ENCODE measurements at regions not wholly inside any gene's neighbourhood (a gene's known extent, or its start where the extent isn't known, plus 50 kb on each side); places are given as distances from the start of the nearest gene placed in this dataset.
"Not testable (repeated sequence)": the region's sequence is repeated elsewhere in the genome, so short reads cannot be mapped to it uniquely, and the experiment has no call there.

DNA sequence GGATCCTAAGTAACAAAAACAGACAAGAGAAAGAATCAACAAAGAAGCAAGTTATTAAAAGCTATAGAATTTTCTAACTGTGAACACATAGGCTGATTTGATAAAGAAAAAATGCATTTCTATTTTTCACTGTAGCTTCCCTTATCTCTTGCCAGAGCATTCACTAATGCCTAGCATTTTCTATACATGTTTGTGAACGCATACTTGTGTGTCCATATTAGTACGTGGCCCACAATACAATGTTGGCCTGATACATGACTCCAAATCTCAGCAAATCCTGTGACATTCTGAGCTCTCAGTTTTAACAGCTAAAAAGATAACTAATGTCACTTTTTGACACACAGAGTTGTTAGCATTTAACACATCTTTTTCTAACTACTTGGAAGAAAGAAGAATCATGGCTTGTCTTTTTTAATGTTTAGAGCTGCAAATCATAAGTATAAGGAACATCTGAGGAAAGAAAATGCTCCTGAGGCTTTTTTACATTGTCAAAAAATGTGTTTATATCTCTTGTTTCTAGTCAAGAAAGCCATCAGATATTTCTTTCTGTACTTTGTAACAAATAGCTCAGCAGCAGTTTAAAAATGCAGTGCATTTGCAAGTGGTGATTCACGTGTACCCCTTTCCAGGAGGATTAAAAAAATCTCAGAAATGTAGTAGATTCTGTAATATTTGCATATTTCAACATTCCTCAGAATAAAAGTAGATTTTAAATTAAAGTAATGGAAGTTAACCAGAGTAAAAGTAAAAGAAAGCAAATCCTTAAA lies 1646.8 kb upstream of the TMEFF2 start (continued):
- TF ChIP-seq CHD2 (IDR thresholded peaks at IDR 0.05; ENCODE audit: low read length, partially characterized antibody) (no peak), JUND (IDR thresholded peaks at IDR 0.05) (peak; percentile 71; the same call in 1 of the 2 replicates), RAD21 (IDR thresholded peaks at IDR 0.05; ENCODE audit: low read length) (no peak), RFX5 (IDR thresholded peaks at IDR 0.05; ENCODE audit: low read length) (no peak)

DNA sequence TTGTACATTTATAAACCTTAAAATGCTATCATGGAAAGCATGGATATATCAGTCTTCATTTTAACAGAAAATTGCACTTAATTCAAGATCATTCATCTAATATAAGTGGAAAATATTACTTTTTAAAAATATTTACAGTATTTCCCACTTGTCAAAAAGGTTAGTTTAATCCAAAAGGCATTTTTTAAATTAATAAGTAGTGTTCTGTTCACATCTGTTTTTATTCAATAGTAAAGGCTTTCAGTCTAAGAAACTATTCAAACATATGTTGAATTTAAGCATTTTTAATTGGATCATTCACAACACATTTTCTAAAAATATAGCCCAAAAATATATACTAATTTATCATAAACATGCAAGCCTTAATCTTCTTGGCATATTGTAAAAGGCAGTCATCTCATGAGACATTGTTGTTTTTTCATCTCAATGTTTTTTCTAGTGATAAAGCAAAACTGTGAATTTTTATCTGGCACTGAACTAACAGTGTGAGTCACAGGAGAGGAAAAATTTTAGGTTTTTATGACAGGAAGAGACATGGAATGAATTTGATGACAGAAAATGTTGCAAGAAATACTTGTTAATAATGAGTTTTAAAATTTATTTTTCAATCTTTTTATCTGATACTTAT lies 1642.5 kb upstream of the TMEFF2 start:
- POLR2A ChIA-PET: no interaction called here
- no peak for DNase-seq
- 0 out of 2 replicates have a peak, but pooled peaks cover 8% of the 10 kb centered on the region for H3K9me3 ChIP-seq
- no peak overlapping the region for H2AFZ ChIP-seq (ENCODE audit: low read depth)
- no peak overlapping the region; a peak in 1 of 4 replicates for H3K4me3 ChIP-seq (ENCODE audit: low read depth in 2 of 2, low read length in 1 of 2)
- no peaks in the 10 kb centered on the region for H3K79me2 ChIP-seq (ENCODE audit: insufficient read depth)
- no peaks in the 10 kb centered on the region for H4K20me1 ChIP-seq (ENCODE audit: insufficient read depth)
- H3K27me3 ChIP-seq (ENCODE audit: insufficient read depth): no peaks in the 10 kb centered on the region
- CTCF ChIA-PET: no interaction called here
- H3K4me2 ChIP-seq: peak overlapping the region; percentile 13; the same call in 1 of the 2 replicates
- peaks cover 0 to 23% of the 10 kb centered on the region in 2 experiments; a peak in 2 of 4 replicates for H3K4me1 ChIP-seq (ENCODE audit: control insufficient read depth in 1 of 2, insufficient read depth in 2 of 2, low read depth in 1 of 2, low read length in 1 of 2)
- H3F3A ChIP-seq (replicated peaks; ENCODE audit: insufficient read depth): peaks cover 45% of the 10 kb centered on the region
- peak overlapping the region in 1 of 2 experiments; percentile 80; a peak in 2 of 4 replicates for H3K27ac ChIP-seq (ENCODE audit: low read depth in 2 of 2, low read length in 1 of 2)
- H3K36me3 ChIP-seq (replicated peaks in 1 of 2; ENCODE audit: control insufficient read depth in 1 of 2, insufficient read depth in 2 of 2, low read length in 1 of 2): no peaks in the 10 kb centered on the region
- peak overlapping the region; percentile 11; the same call in 1 of the 2 replicates for H3K9ac ChIP-seq
- H3K9me2 ChIP-seq: no peaks in the 10 kb centered on the region
- TF ChIP-seq, protein P1, sequence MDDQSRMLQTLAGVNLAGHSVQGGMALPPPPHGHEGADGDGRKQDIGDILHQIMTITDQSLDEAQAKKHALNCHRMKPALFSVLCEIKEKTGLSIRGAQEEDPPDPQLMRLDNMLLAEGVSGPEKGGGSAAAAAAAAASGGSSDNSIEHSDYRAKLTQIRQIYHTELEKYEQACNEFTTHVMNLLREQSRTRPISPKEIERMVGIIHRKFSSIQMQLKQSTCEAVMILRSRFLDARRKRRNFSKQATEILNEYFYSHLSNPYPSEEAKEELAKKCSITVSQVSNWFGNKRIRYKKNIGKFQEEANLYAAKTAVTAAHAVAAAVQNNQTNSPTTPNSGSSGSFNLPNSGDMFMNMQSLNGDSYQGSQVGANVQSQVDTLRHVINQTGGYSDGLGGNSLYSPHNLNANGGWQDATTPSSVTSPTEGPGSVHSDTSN (IDR thresholded peaks at IDR 0.05): peak; percentile 63
- TF ChIP-seq FOSL2 (IDR thresholded peaks at IDR 0.05; ENCODE audit: borderline replicate concordance, low read depth): peak; percentile 65; the same call in 1 of the 2 replicates
- TF ChIP-seq FOXM1 (IDR thresholded peaks at IDR 0.05; ENCODE audit: low read depth): 0 out of 2 replicates have a peak, but pooled peaks have one; percentile 33
- TF ChIP-seq YY1 (IDR thresholded peaks at IDR 0.05; ENCODE audit: low read depth): no peak; the same call in 1 of the 2 replicates
- no peak for TF ChIP-seq GATA2 (CRISPR knock-in tag; IDR thresholded peaks at IDR 0.05)
- TF ChIP-seq RFX5 (IDR thresholded peaks at IDR 0.05; ENCODE audit: low read length): no peak
- peak; percentile 75 for TF ChIP-seq NFIC (IDR thresholded peaks at IDR 0.05; ENCODE audit: borderline replicate concordance)
- TF ChIP-seq TEAD4 (IDR thresholded peaks at IDR 0.05; ENCODE audit: borderline replicate concordance, insufficient read depth): peak; percentile 33; the same call in 1 of the 2 replicates
- TF ChIP-seq MEF2A (IDR thresholded peaks at IDR 0.05; ENCODE audit: borderline replicate concordance, low read depth): 0 out of 2 replicates have a peak, but pooled peaks have one; percentile 15
- TF ChIP-seq EP300 (IDR thresholded peaks at IDR 0.05; ENCODE audit: borderline replicate concordance in 1 of 2, low read depth in 1 of 2, low read length in 1 of 2): peak in 1 of 2 experiments; percentile 74; a peak in 1 of 4 replicates
- TF ChIP-seq, protein P2, sequence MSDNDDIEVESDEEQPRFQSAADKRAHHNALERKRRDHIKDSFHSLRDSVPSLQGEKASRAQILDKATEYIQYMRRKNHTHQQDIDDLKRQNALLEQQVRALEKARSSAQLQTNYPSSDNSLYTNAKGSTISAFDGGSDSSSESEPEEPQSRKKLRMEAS (IDR thresholded peaks at IDR 0.05; ENCODE audit: low read depth): no peak
- TF ChIP-seq TCF12 (IDR thresholded peaks at IDR 0.05): peak; percentile 76; the same call in 1 of the 2 replicates
- peak; percentile 59 for TF ChIP-seq JUND (IDR thresholded peaks at IDR 0.05)

DNA sequence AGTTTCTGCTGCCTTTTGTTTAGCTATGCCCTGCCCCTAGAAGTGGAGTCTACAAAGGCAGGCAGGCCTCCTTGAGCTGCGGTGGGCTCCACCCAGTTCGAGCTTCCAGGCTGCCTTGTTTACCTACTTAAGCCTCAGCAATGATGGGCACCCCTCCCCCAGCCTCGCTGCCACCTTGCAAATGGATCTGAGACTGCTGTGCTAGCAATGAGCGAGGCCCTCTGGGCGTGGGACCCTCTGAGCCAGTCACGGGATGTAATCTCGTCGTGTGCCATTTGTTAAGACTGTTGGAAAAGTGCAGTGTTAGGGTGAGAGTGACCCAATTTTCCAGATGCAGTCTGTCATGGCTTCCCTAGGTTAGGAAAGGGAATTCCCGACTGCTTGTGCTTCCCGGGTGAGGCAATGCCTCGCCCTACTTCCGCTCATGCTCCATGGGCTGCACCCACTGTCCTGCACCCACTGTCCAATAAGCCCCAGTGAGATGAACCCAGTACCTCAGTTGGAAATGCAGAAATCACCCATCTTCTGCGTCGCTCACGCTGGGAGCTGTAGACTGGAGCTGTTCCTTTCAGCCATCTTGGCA lies 1641.8 kb upstream of the TMEFF2 start:
- WGBS (ENCODE audit: low lambda C conversion rate): 70% methylated on average over 15 of the region's 15 CpGs
- H3F3A ChIP-seq (replicated peaks; ENCODE audit: insufficient read depth): peaks cover 40% of the 10 kb centered on the region
- H3K4me2 ChIP-seq: peak overlapping the region; percentile 13; the same call in 1 of the 2 replicates
- peak overlapping the region; percentile 11; the same call in 1 of the 2 replicates for H3K9ac ChIP-seq
- DNase-seq; H3K9me3 ChIP-seq; H3K27me3 ChIP-seq (ENCODE audit: insufficient read depth); H3K9me2 ChIP-seq; H2AFZ ChIP-seq (ENCODE audit: low read depth); H4K20me1 ChIP-seq (ENCODE audit: insufficient read depth); H3K4me3 ChIP-seq (ENCODE audit: low read depth in 2 of 2, low read length in 1 of 2); H3K79me2 ChIP-seq (ENCODE audit: insufficient read depth); H3K36me3 ChIP-seq (replicated peaks in 1 of 2; ENCODE audit: control insufficient read depth in 1 of 2, insufficient read depth in 2 of 2, low read length in 1 of 2); POLR2A ChIA-PET: not testable (repeated sequence)
- peaks cover 0 to 22% of the 10 kb centered on the region in 2 experiments; a peak in 2 of 4 replicates for H3K4me1 ChIP-seq (ENCODE audit: control insufficient read depth in 1 of 2, insufficient read depth in 2 of 2, low read depth in 1 of 2, low read length in 1 of 2)
- CTCF ChIA-PET: interaction anchor here (0.6 kb wide), 1 partner anchor 329 kb away, joined by 3 read pairs; no protein-coding TSS in a partner anchor
- peak overlapping the region in 1 of 2 experiments; percentile 80; a peak in 2 of 4 replicates for H3K27ac ChIP-seq (ENCODE audit: low read depth in 2 of 2, low read length in 1 of 2)
